ENCODE measurements at regions not wholly inside any gene's neighbourhood (a gene's known extent, or its start where the extent isn't known, plus 50 kb on each side); places are given as distances from the start of the nearest gene placed in this dataset.

GRCh38 chr2:55109219-55109891 is 59.1 kb upstream of the RTN4 start (continued):
- TF ChIP-seq, protein P1, sequence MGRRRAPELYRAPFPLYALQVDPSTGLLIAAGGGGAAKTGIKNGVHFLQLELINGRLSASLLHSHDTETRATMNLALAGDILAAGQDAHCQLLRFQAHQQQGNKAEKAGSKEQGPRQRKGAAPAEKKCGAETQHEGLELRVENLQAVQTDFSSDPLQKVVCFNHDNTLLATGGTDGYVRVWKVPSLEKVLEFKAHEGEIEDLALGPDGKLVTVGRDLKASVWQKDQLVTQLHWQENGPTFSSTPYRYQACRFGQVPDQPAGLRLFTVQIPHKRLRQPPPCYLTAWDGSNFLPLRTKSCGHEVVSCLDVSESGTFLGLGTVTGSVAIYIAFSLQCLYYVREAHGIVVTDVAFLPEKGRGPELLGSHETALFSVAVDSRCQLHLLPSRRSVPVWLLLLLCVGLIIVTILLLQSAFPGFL (CRISPR knock-in tag; IDR thresholded peaks at IDR 0.05) = no peak
- TF ChIP-seq MTF1 (CRISPR knock-in tag; IDR thresholded peaks at IDR 0.05) (no peak), HOXD1 (CRISPR knock-in tag; IDR thresholded peaks at IDR 0.05) (no peak), ZNF382 (CRISPR knock-in tag; IDR thresholded peaks at IDR 0.05; ENCODE audit: borderline replicate concordance) (no peak), HNF1A (IDR thresholded peaks at IDR 0.05; ENCODE audit: low read depth) (0 out of 2 replicates have a peak, but pooled peaks have one; percentile 21), HNF1A (CRISPR knock-in tag; IDR thresholded peaks at IDR 0.05; ENCODE audit: borderline replicate concordance) (no peak; the same call in 1 of the 2 replicates), REL (CRISPR knock-in tag; conservative IDR thresholded peaks at IDR 0.05) (no peak), ZNF160 (CRISPR knock-in tag; IDR thresholded peaks at IDR 0.05) (no peak), TCF7 (IDR thresholded peaks at IDR 0.05; ENCODE audit: low read depth) (0 out of 2 replicates have a peak, but pooled peaks have one; percentile 14), GFI1 (CRISPR knock-in tag; IDR thresholded peaks at IDR 0.05; ENCODE audit: borderline replicate concordance) (peak; percentile 86), ZFP62 (CRISPR knock-in tag; IDR thresholded peaks at IDR 0.05) (no peak), SOX5 (CRISPR knock-in tag; IDR thresholded peaks at IDR 0.05; ENCODE audit: borderline replicate concordance) (peak; percentile 71), MEIS2 (CRISPR knock-in tag; IDR thresholded peaks at IDR 0.05) (no peak), ZNF441 (CRISPR knock-in tag; IDR thresholded peaks at IDR 0.05; ENCODE audit: borderline replicate concordance) (0 out of 2 replicates have a peak, but pooled peaks have one; percentile 21), SMC3 (IDR thresholded peaks at IDR 0.05; ENCODE audit: low read length) (peak; percentile 17; the same call in 1 of the 2 replicates), PHF21A (CRISPR knock-in tag; IDR thresholded peaks at IDR 0.05) (0 out of 2 replicates have a peak, but pooled peaks have one; percentile 73), EZH2 (conservative IDR thresholded peaks at IDR 0.05; ENCODE audit: low read depth, low read length) (no peak), IRF2 (CRISPR knock-in tag; IDR thresholded peaks at IDR 0.05) (peak; percentile 65; the same call in 1 of the 2 replicates), ELK4 (CRISPR knock-in tag; IDR thresholded peaks at IDR 0.05; ENCODE audit: borderline replicate concordance) (no peak), XBP1 (CRISPR knock-in tag; IDR thresholded peaks at IDR 0.05) (no peak), HOXA3 (CRISPR knock-in tag; IDR thresholded peaks at IDR 0.05) (peak; percentile 10; the same call in 1 of the 2 replicates)
- TF ChIP-seq, protein P2, sequence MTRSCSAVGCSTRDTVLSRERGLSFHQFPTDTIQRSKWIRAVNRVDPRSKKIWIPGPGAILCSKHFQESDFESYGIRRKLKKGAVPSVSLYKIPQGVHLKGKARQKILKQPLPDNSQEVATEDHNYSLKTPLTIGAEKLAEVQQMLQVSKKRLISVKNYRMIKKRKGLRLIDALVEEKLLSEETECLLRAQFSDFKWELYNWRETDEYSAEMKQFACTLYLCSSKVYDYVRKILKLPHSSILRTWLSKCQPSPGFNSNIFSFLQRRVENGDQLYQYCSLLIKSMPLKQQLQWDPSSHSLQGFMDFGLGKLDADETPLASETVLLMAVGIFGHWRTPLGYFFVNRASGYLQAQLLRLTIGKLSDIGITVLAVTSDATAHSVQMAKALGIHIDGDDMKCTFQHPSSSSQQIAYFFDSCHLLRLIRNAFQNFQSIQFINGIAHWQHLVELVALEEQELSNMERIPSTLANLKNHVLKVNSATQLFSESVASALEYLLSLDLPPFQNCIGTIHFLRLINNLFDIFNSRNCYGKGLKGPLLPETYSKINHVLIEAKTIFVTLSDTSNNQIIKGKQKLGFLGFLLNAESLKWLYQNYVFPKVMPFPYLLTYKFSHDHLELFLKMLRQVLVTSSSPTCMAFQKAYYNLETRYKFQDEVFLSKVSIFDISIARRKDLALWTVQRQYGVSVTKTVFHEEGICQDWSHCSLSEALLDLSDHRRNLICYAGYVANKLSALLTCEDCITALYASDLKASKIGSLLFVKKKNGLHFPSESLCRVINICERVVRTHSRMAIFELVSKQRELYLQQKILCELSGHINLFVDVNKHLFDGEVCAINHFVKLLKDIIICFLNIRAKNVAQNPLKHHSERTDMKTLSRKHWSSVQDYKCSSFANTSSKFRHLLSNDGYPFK (CRISPR knock-in tag; IDR thresholded peaks at IDR 0.05; ENCODE audit: borderline replicate concordance) = no peak

Measured in HepG2 (cell line).